ENCODE measurements at regions not wholly inside any gene's neighbourhood (a gene's known extent, or its start where the extent isn't known, plus 50 kb on each side); places are given as distances from the start of the nearest gene placed in this dataset.

DNA sequence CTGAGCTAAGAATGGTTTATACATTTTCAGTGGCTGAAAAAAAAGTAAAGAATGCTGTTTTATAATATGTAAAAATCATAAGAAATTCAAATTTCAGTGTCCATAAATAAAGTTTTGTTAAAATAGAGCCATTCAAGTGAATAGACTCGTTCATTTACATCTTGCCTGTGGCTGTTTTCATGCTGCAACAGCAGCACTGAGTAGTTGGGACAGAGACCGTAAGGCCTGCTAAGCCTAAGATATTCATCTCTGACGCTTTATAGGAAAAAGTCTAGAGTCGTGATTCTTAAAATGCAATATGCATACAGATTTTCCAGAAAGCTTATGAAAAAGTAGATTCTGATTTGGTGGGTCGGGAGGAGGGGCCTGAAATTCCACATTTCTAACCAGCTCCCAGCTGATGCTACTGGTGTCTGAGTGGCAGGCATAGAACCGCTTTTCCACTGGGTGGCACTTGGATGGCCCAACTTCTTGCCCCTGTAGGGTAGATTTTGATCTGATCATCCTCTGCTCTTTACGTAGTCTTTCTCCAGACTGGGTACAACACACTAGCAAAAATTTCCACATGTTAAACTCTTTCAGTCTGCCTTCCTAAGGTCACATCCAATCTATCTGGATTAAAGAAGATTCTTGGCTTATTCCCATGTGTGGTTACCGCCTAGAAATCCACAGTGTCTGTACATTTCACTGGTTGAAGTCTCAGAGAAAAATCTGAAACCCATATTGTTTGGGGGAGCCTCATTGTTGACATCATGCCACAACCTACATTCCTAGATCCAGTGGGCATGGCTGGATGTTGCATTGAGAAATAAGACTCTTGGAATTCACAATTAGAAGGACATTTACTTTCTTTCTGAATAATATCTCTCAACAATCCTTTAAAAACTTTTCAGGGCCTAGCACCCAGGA is 151.2 kb downstream of the C12orf75 start:
- Histone ChIP-seq H3K9me3 (no peaks in the 10 kb centered on the region), H3K27me3 (no peaks in the 10 kb centered on the region), H3K36me3 (no peaks in the 10 kb centered on the region), H3K4me3 (ENCODE audit: low read depth, low read length) (no peak overlapping the region), H3K4me1 (no peaks in the 10 kb centered on the region)
- no peak for DNase-seq
- TF ChIP-seq, protein P1, sequence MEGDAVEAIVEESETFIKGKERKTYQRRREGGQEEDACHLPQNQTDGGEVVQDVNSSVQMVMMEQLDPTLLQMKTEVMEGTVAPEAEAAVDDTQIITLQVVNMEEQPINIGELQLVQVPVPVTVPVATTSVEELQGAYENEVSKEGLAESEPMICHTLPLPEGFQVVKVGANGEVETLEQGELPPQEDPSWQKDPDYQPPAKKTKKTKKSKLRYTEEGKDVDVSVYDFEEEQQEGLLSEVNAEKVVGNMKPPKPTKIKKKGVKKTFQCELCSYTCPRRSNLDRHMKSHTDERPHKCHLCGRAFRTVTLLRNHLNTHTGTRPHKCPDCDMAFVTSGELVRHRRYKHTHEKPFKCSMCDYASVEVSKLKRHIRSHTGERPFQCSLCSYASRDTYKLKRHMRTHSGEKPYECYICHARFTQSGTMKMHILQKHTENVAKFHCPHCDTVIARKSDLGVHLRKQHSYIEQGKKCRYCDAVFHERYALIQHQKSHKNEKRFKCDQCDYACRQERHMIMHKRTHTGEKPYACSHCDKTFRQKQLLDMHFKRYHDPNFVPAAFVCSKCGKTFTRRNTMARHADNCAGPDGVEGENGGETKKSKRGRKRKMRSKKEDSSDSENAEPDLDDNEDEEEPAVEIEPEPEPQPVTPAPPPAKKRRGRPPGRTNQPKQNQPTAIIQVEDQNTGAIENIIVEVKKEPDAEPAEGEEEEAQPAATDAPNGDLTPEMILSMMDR (IDR thresholded peaks at IDR 0.05; ENCODE audit: low read depth, low read length), result no peak

DNA sequence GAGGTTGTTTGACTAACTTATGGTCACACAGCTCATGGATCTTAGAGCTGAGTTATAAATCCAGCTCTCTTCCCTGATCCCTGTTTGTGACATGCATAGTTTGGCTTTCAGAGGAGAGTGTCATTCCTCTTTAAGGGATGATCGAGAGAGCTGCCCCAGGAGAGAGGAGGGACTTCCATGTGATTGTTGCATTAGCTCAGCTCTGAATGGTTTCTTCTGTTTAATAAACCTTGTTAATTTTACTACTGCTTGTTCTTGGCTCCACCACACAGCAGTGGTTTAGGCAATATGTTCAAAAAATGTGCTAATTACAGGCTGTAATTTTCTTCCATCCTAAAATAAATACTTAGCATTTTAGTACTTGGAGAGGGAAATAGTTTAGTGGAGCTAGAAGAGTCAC is 152.5 kb downstream of the C12orf75 start:
- no peak overlapping the region for H3K4me3 ChIP-seq (ENCODE audit: low read depth, low read length)
- no peaks in the 10 kb centered on the region for H3K4me1 ChIP-seq
- TF ChIP-seq, protein P1 (IDR thresholded peaks at IDR 0.05; ENCODE audit: low read depth, low read length), result no peak
- DNase-seq, result no peak
- H3K36me3 ChIP-seq, result no peaks in the 10 kb centered on the region
- no peaks in the 10 kb centered on the region for H3K27me3 ChIP-seq
- H3K9me3 ChIP-seq, result no peaks in the 10 kb centered on the region

DNA sequence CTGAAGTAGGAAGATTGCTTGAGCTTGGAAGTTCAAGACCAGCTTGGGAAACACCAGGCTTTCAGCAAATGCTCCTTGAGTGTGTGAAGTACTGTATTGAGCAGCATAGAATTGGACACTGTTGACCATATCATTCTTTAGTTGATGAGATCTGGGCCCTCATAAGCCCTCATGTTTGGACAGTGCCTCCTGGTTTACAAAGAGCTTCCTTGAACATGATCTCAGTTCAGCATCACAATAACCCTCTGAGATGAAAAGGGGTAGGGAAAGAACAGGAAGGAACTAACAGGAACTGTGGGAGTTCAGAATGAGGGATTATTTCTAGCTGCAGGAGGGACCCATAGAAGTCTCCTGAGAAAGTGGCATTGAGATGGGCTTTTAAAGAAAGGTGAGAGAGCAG is 153.2 kb downstream of the C12orf75 start:
- no peaks in the 10 kb centered on the region for H3K9me3 ChIP-seq
- H3K36me3 ChIP-seq, result no peaks in the 10 kb centered on the region
- no peak for DNase-seq
- TF ChIP-seq, protein P1 (IDR thresholded peaks at IDR 0.05; ENCODE audit: low read depth, low read length), result no peak
- no peak overlapping the region for H3K4me3 ChIP-seq (ENCODE audit: low read depth, low read length)
- no peaks in the 10 kb centered on the region for H3K4me1 ChIP-seq
- H3K27me3 ChIP-seq, result no peaks in the 10 kb centered on the region

DNA sequence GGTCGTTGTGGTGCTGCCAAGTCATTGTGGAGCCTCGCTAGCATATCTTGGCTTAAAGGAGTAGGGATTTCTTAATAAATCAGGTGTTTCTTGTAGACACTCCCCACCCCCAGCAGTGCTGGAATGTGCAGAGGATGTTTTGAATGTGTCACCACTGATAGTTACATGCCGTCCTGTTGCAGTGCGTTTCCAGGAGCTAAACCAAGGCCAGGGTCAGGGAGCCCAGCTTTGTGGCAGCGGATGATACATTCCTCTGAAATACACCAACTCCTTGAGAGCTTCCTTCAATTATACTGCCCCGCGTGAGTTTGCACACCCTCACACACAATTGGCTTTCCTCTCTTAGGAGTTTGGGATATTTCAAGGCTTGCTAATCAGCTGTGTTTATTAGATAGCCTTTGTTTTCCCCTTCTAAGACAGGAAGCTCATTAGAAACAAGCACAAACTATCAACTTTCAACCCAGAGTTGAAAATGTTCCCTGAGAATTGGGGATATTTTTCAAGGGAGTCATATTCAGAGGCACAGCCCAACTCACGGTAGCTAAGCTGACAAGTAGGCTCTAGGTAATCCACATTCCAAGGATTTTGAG is 154.9 kb downstream of the C12orf75 start:
- no peaks in the 10 kb centered on the region for H3K27me3 ChIP-seq
- H3K4me3 ChIP-seq (ENCODE audit: low read depth, low read length), result no peak overlapping the region
- TF ChIP-seq, protein P1 (IDR thresholded peaks at IDR 0.05; ENCODE audit: low read depth, low read length), result no peak
- H3K4me1 ChIP-seq, result no peaks in the 10 kb centered on the region
- no peak for DNase-seq
- no peaks in the 10 kb centered on the region for H3K36me3 ChIP-seq
- no peaks in the 10 kb centered on the region for H3K9me3 ChIP-seq

DNA sequence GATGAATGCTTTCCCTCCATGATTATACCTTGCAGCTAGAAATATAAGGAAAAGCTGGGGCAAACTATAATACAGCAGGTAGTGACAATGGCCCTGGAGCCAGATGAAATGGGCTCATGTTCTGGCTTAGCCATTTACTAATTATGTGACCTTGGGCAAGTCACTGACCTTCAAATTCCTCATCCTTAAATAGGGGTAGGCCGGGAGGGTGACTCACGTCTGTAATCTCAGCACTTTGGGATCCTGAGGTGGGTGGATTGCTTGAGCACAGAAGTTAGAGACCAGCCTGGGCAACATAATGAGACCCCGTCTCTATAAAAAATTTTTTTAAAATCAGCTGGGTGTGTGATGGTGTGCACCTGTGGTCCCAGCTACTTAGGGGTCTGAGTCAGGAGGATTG is 155.4 kb downstream of the C12orf75 start:
- Histone ChIP-seq H3K9me3 (no peaks in the 10 kb centered on the region), H3K36me3 (no peaks in the 10 kb centered on the region), H3K4me1 (no peaks in the 10 kb centered on the region), H3K4me3 (ENCODE audit: low read depth, low read length) (no peak overlapping the region), H3K27me3 (no peaks in the 10 kb centered on the region)
- DNase-seq, result no peak
- TF ChIP-seq, protein P1 (IDR thresholded peaks at IDR 0.05; ENCODE audit: low read depth, low read length), result no peak

DNA sequence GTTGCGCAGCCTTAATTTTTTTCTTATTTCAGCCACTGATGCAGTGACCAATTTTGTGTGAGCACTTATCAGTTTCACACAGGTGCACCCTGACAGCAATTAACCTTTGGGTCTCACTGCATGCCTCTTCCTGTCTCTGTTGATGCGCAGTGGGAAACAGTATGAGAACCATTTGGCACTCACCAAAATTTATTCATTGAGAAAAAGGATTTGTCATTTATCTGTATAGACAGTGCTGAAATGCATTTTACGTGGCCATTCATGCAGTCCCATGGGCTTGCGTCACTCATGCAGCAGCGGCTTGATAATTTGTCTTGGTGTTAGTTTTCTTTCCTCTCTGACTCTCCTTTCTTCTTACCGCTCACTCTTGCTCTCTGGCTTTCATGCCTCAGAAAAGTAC is 157.5 kb downstream of the C12orf75 start:
- TF ChIP-seq, protein P1 (IDR thresholded peaks at IDR 0.05; ENCODE audit: low read depth, low read length), result no peak
- no peaks in the 10 kb centered on the region for H3K9me3 ChIP-seq
- no peaks in the 10 kb centered on the region for H3K4me1 ChIP-seq
- no peak overlapping the region for H3K4me3 ChIP-seq (ENCODE audit: low read depth, low read length)
- H3K27me3 ChIP-seq, result no peaks in the 10 kb centered on the region
- no peak for DNase-seq
- H3K36me3 ChIP-seq, result no peaks in the 10 kb centered on the region

Measured in BE2C (cell line).